MM.1S (cell line): ENCODE measurements at regions not wholly inside any gene's neighbourhood (a gene's known extent, or its start where the extent isn't known, plus 50 kb on each side); places are given as distances from the start of the nearest gene placed in this dataset.

ENCODE experiments used
- CTCF ChIP-seq: fragments of 300-600 bp; sonication (generic); IDR thresholded peaks from 2 replicates; pipeline ENCODE4 v1.5.1; 2016; ENCODE audit warnings: antibody characterized with exemption, low read length, mixed read lengths
- EZH2 ChIP-seq: fragments of 300-600 bp; sonication (generic); optimal IDR thresholded peaks from 2 replicates; pipeline ENCODE3; 2017; ENCODE audit warnings: low read depth, mild to moderate bottlenecking, antibody characterized with exemption, low read length, mixed read lengths
- EZH2phosphoT487 ChIP-seq: fragments of 300-600 bp; sonication (generic); IDR thresholded peaks from 2 replicates; pipeline ENCODE4 v1.6.1; 2018; ENCODE audit warnings: antibody characterized with exemption, low read length

GRCh38 chr11:38130514-38130913, 1532.5 kb upstream of the RAG2 start:
- TF ChIP-seq EZH2 = no peak
- no peak for TF ChIP-seq CTCF
- TF ChIP-seq EZH2phosphoT487 = no peak
